Endodermal cell (in vitro differentiated cells): ENCODE measurements at regions not wholly inside any gene's neighbourhood (a gene's known extent, or its start where the extent isn't known, plus 50 kb on each side); places are given as distances from the start of the nearest gene placed in this dataset.

Source experiments
- DNase-seq: peaks from one replicate; pipeline ENCODE4 v3.0.0-alpha.2; 2017
- H3K27ac ChIP-seq: 2 replicates; pipeline ENCODE4 v1.5.1; 2013; ENCODE audit warnings: mild to moderate bottlenecking, low read depth, low read length, moderate library complexity
- H3K27me3 ChIP-seq: 2 replicates; pipeline ENCODE4 v1.6.1; 2013; ENCODE audit warnings: mild to moderate bottlenecking, low read length, moderate library complexity; ENCODE audit not compliant: insufficient read depth, control insufficient read depth, poor library complexity, severe bottlenecking
- H3K36me3 ChIP-seq: 2 replicates; pipeline ENCODE4 v1.7.0; 2013; ENCODE audit warnings: mild to moderate bottlenecking, low read length, moderate library complexity; ENCODE audit not compliant: control insufficient read depth, insufficient read depth
- H3K4me1 ChIP-seq: one replicate; pipeline ENCODE4 v1.7.0; 2013; ENCODE audit warnings: low read length; ENCODE audit not compliant: control insufficient read depth, insufficient read depth
- H3K4me3 ChIP-seq: 2 replicates; pipeline ENCODE4 v1.5.1; 2013; ENCODE audit warnings: mild to moderate bottlenecking, low read length, moderate library complexity
- H3K9ac ChIP-seq: 2 replicates; pipeline ENCODE4 v1.6.1; 2013; ENCODE audit warnings: mild to moderate bottlenecking, low read length, moderate library complexity; ENCODE audit not compliant: poor library complexity, severe bottlenecking; ENCODE audit errors: extremely low read depth
- H3K9me3 ChIP-seq: 2 replicates; pipeline ENCODE4 v1.6.1; 2013; ENCODE audit warnings: mild to moderate bottlenecking, low read length, moderate library complexity; ENCODE audit not compliant: control insufficient read depth
- H3K27ac Mint-ChIP-seq: 2 replicates; pipeline ENCODE4 v1.8.0; 2020; ENCODE audit warnings: mixed read lengths
- H3K27me3 Mint-ChIP-seq: 2 replicates; pipeline ENCODE4 v1.8.0; 2021; ENCODE audit warnings: mild to moderate bottlenecking, mixed read lengths; ENCODE audit not compliant: insufficient read depth
- H3K36me3 Mint-ChIP-seq: 2 replicates; pipeline ENCODE4 v1.8.0; 2020; ENCODE audit warnings: low read depth, mixed read lengths
- H3K4me1 Mint-ChIP-seq: 2 replicates; pipeline ENCODE4 v1.8.0; 2020; ENCODE audit warnings: mixed read lengths
- H3K4me3 Mint-ChIP-seq: 2 replicates; pipeline ENCODE4 v1.8.0; 2020; ENCODE audit warnings: mild to moderate bottlenecking, moderate library complexity, mixed read lengths
- H3K9me3 Mint-ChIP-seq: 2 replicates; pipeline ENCODE4 v1.8.0; 2020; ENCODE audit warnings: mild to moderate bottlenecking, mixed read lengths
- CTCF ChIP-seq: fragments of 200-600 bp; sonication (generic); conservative IDR thresholded peaks from 2 replicates; pipeline ENCODE4 v1.5.0; 2021; ENCODE audit warnings: antibody characterized with exemption, mild to moderate bottlenecking
- WGBS, 2 experiments: methylation state at CpG; one replicate each; pipeline versions ENCODE4 v1.1.5 to v1.1.7; 2013; ENCODE audit warnings: missing lambda C conversion rate in 2 of 2, mixed read lengths in 1 of 2; ENCODE audit not compliant: insufficient coverage in 1 of 2, insufficient read length in 1 of 2; 5-methylcytosine and 5-hydroxymethylcytosine counted together

GRCh38 chr10:55320187-55320700, 519.2 kb upstream of the PCDH15 start:
- DNase-seq = no peak
- WGBS, 2 experiments = 93% methylated on average over 2 of the region's 2 CpGs; no CpG with 5 or more reads in 1 of the 2 experiments

GRCh38 chr10:55311848-55312635, 511.0 kb upstream of the PCDH15 start:
- no peak overlapping the region for H3K27ac ChIP-seq
- H3K36me3 Mint-ChIP-seq = no peaks in the 10 kb centered on the region

More at GRCh38 chr10:55320187-55320700, 519.2 kb upstream of the PCDH15 start:
- H3K9ac ChIP-seq = no peak overlapping the region
- H3K9me3 ChIP-seq = no peaks in the 10 kb centered on the region
- no peaks in the 10 kb centered on the region for H3K36me3 Mint-ChIP-seq
- TF ChIP-seq CTCF = no peak
- no peaks in the 10 kb centered on the region for H3K36me3 ChIP-seq
- no peak overlapping the region for H3K4me3 Mint-ChIP-seq
- H3K4me1 ChIP-seq = no peaks in the 10 kb centered on the region
- H3K4me1 Mint-ChIP-seq = no peaks in the 10 kb centered on the region
- no peak overlapping the region for H3K4me3 ChIP-seq
- no peaks in the 10 kb centered on the region for H3K27me3 ChIP-seq
- no peak overlapping the region for H3K27ac Mint-ChIP-seq
- H3K27me3 Mint-ChIP-seq = no peaks in the 10 kb centered on the region
- no peaks in the 10 kb centered on the region for H3K9me3 Mint-ChIP-seq
- H3K27ac ChIP-seq = no peak overlapping the region

GRCh38 chr10:55310143-55310542, 509.1 kb upstream of the PCDH15 start:
- H3K36me3 ChIP-seq = no peaks in the 10 kb centered on the region
- H3K4me1 ChIP-seq = no peaks in the 10 kb centered on the region
- no peaks in the 10 kb centered on the region for H3K9me3 Mint-ChIP-seq
- DNase-seq = no peak
- H3K4me1 Mint-ChIP-seq = no peaks in the 10 kb centered on the region
- no peaks in the 10 kb centered on the region for H3K27me3 Mint-ChIP-seq
- no peak overlapping the region for H3K27ac ChIP-seq
- H3K27me3 ChIP-seq = no peaks in the 10 kb centered on the region
- H3K4me3 ChIP-seq = no peak overlapping the region
- no peak for TF ChIP-seq CTCF
- H3K9ac ChIP-seq = no peak overlapping the region
- H3K27ac Mint-ChIP-seq = no peak overlapping the region
- no CpG with 5 or more reads among the region's 1 CpG for WGBS, 2 experiments
- H3K4me3 Mint-ChIP-seq = no peak overlapping the region
- H3K9me3 ChIP-seq = no peaks in the 10 kb centered on the region
- H3K36me3 Mint-ChIP-seq = no peaks in the 10 kb centered on the region

More at GRCh38 chr10:55311848-55312635, 511.0 kb upstream of the PCDH15 start:
- no peaks in the 10 kb centered on the region for H3K27me3 Mint-ChIP-seq
- Histone ChIP-seq H3K4me3 (no peak overlapping the region), H3K9me3 (no peaks in the 10 kb centered on the region), H3K9ac (no peak overlapping the region), H3K36me3 (no peaks in the 10 kb centered on the region), H3K4me1 (no peaks in the 10 kb centered on the region), H3K27me3 (no peaks in the 10 kb centered on the region)
- H3K27ac Mint-ChIP-seq = no peak overlapping the region
- no peaks in the 10 kb centered on the region for H3K9me3 Mint-ChIP-seq
- WGBS, 2 experiments = 96 to 100% methylated on average over 2 to 4 of the region's 4 CpGs
- H3K4me1 Mint-ChIP-seq = no peaks in the 10 kb centered on the region
- DNase-seq = no peak
- no peak for TF ChIP-seq CTCF
- no peak overlapping the region for H3K4me3 Mint-ChIP-seq
